Caki2 (cell line): ENCODE measurements at regions not wholly inside any gene's neighbourhood (a gene's known extent, or its start where the extent isn't known, plus 50 kb on each side); places are given as distances from the start of the nearest gene placed in this dataset.
"Not testable (repeated sequence)": the region's sequence is repeated elsewhere in the genome, so short reads cannot be mapped to it uniquely, and the experiment has no call there.

Experiments used
- DNase-seq: peaks from one replicate; pipeline ENCODE4 v3.0.0-alpha.2; 2015; ENCODE audit warnings: low read depth
- in situ Hi-C: cut with HindIII; loops from 2 replicates; pipeline ENCODE4 v1.10.0; 2016; ENCODE audit warnings: low sequenced_read_pairs, low pct_unique_long_range_greater_than_20kb, mixed read lengths

GRCh38 chr3:27046351-27046750 lies 322.8 kb downstream of the NEK10 start:
- in situ Hi-C loops, result no loop called here

GRCh38 chr3:27049792-27050191 lies 319.4 kb downstream of the NEK10 start:
- in situ Hi-C loops, result no loop called here

More at GRCh38 chr3:27046351-27046750, 322.8 kb downstream of the NEK10 start:
- DNase-seq, result no peak

GRCh38 chr3:27051527-27051926 lies 317.7 kb downstream of the NEK10 start:
- in situ Hi-C loops, DNase-seq: not testable (repeated sequence)

More at GRCh38 chr3:27049792-27050191, 319.4 kb downstream of the NEK10 start:
- no peak for DNase-seq

- DNase-seq, result no peak
- in situ Hi-C loops, result no loop called here
Observed at GRCh38 chr3:27056326-27056725, 312.9 kb downstream of the NEK10 start.

GRCh38 chr3:27059489-27059888 lies 309.7 kb downstream of the NEK10 start:
- in situ Hi-C loops, result no loop called here
- DNase-seq, result no peak
